Endothelial cell of umbilical vein (primary cell): ENCODE measurements at regions not wholly inside any gene's neighbourhood (a gene's known extent, or its start where the extent isn't known, plus 50 kb on each side); places are given as distances from the start of the nearest gene placed in this dataset.

ENCODE experiments used
- BruUV-seq: library from RNA; stranded (reverse); fragments of 400-500 nt; replicated peaks from 2 replicates; lab custom pipeline; 2021; lab: Mats Ljungman, UMichigan
- CTCF ChIA-PET: fragments of 300-600, 350-600 bp; sonication (Branson Sonifier 250); formaldehyde crosslinking; loops from one replicate; lab custom pipeline; 2021; ENCODE audit warnings: antibody characterized with exemption, inconsistent platforms; lab: Charles Lee
- POLR2A ChIA-PET: fragments of 300-600, 350-600 bp; sonication (Branson Sonifier 250); formaldehyde crosslinking; loops from one replicate; lab custom pipeline; 2021; ENCODE audit warnings: antibody characterized with exemption, inconsistent platforms; lab: Charles Lee
- DNase-seq: peaks from one replicate; pipeline ENCODE4 v3.0.0-alpha.2; 2011; ENCODE audit warnings: low read depth, low spot score
- FAIRE-seq: peaks from 2 replicates; lab custom pipeline; 2011; peaks lifted over from hg19 to GRCh38; lab: Jason Lieb, UNC
- H2AFZ ChIP-seq: 2 replicates; pipeline ENCODE4 v1.6.0; 2012; ENCODE audit warnings: low read depth, low read length, control low read depth, inconsistent platforms
- H3K27ac ChIP-seq: 2 replicates; pipeline ENCODE4 v1.5.1; 2011; ENCODE audit warnings: low read depth, mild to moderate bottlenecking, control low read depth, low read length, moderate library complexity; ENCODE audit not compliant: insufficient read depth
- H3K27me3 ChIP-seq, 2 experiments: 2 replicates each; pipeline versions ENCODE4 v1.6.0 to v1.6.1; 2011; ENCODE audit warnings: low read length in 2 of 2, mixed read lengths in 1 of 2; ENCODE audit not compliant: control insufficient read depth in 2 of 2, insufficient read depth in 2 of 2
- H3K36me3 ChIP-seq, 2 experiments: 2 replicates in 1 of 2; 3 replicates in 1 of 2; pipeline ENCODE4 v1.5.1; 2011; ENCODE audit warnings: low read length in 2 of 2, mild to moderate bottlenecking in 1 of 2, moderate library complexity in 1 of 2; ENCODE audit not compliant: control insufficient read depth in 2 of 2, insufficient read depth in 2 of 2; ENCODE audit errors: extremely low read depth in 1 of 2
- H3K4me1 ChIP-seq: 3 replicates; pipeline ENCODE4 v1.5.1; 2011; ENCODE audit warnings: mild to moderate bottlenecking, low read length; ENCODE audit not compliant: control insufficient read depth, insufficient read depth; ENCODE audit errors: extremely low read depth
- H3K4me2 ChIP-seq: 2 replicates; pipeline ENCODE4 v1.6.1; 2011; ENCODE audit warnings: low read length, control low read depth, mixed read lengths; ENCODE audit not compliant: insufficient read depth
- H3K4me3 ChIP-seq, 3 experiments: fragments of 200-600 bp in 1 of 3; sonication (generic), shearing (Covaris generic) in 1 of 3; replicated peaks in 1 of 3; 2 replicates each; pipeline ENCODE4 v1.5.1; 2011 to 2016; ENCODE audit warnings: control low read depth in 3 of 3, low read length in 3 of 3, mild to moderate bottlenecking in 2 of 3, inconsistent platforms in 1 of 3, low read depth in 1 of 3, moderate library complexity in 1 of 3; ENCODE audit not compliant: insufficient read depth in 1 of 3
- H3K79me2 ChIP-seq: 2 replicates; pipeline ENCODE4 v1.6.0; 2012; ENCODE audit warnings: low read length, inconsistent platforms; ENCODE audit not compliant: control insufficient read depth, insufficient read depth
- H3K9ac ChIP-seq: replicated peaks from 2 replicates; pipeline ENCODE3; 2011; ENCODE audit warnings: low read length, control low read depth; ENCODE audit not compliant: insufficient read depth; ENCODE audit errors: extremely low read depth
- H3K9me1 ChIP-seq: replicated peaks from 3 replicates; pipeline ENCODE4 v1.6.0; 2011; ENCODE audit warnings: mild to moderate bottlenecking, low read length; ENCODE audit not compliant: control insufficient read depth, insufficient read depth; ENCODE audit errors: extremely low read depth
- H3K9me3 ChIP-seq: replicated peaks from 2 replicates; pipeline ENCODE4 v1.5.1; 2012; ENCODE audit warnings: low read length, inconsistent platforms; ENCODE audit not compliant: control insufficient read depth, insufficient read depth
- H4K20me1 ChIP-seq: replicated peaks from 2 replicates; pipeline ENCODE3; 2011; ENCODE audit warnings: mild to moderate bottlenecking, low read length; ENCODE audit not compliant: control insufficient read depth, insufficient read depth; ENCODE audit errors: extremely low read depth
- CTCF ChIP-seq, 2 donors: IDR thresholded peaks; 1 replicate in 1 of 2; 2 replicates in 1 of 2; pipeline ENCODE4 v1.5.1; 2011; ENCODE audit warnings: low read length in 2 of 2, mild to moderate bottlenecking in 2 of 2, moderate library complexity in 2 of 2, control low read depth in 1 of 2, inconsistent platforms in 1 of 2, low read depth in 1 of 2; ENCODE audit not compliant: insufficient read depth in 1 of 2; ENCODE audit errors: extremely low read depth in 1 of 2
- EZH2 ChIP-seq: IDR thresholded peaks from 2 replicates; pipeline ENCODE4 v1.6.1; 2012; ENCODE audit warnings: borderline replicate concordance, low read depth, mild to moderate bottlenecking, moderate library complexity, low read length, inconsistent platforms; ENCODE audit not compliant: severe bottlenecking
- FOS ChIP-seq: IDR thresholded peaks from 2 replicates; pipeline ENCODE4 v1.6.1; 2011; ENCODE audit warnings: mild to moderate bottlenecking, low read length, moderate library complexity, borderline replicate concordance; ENCODE audit not compliant: insufficient read depth
- GATA2 ChIP-seq: IDR thresholded peaks from 2 replicates; pipeline ENCODE4 v1.7.0; 2011; ENCODE audit warnings: low read depth, mild to moderate bottlenecking, moderate library complexity, mixed read lengths, low read length; ENCODE audit not compliant: insufficient read length, insufficient read depth
- JUN ChIP-seq: IDR thresholded peaks from 2 replicates; pipeline ENCODE4 v1.6.1; 2011; ENCODE audit warnings: borderline replicate concordance, low read depth; ENCODE audit not compliant: insufficient read length, insufficient read depth
- MAX ChIP-seq: IDR thresholded peaks from 2 replicates; pipeline ENCODE4 v1.6.1; 2011; ENCODE audit not compliant: insufficient read depth, insufficient read length
- MYC ChIP-seq: IDR thresholded peaks from one replicate; pipeline ENCODE4 v1.6.1; 2011; ENCODE audit warnings: mild to moderate bottlenecking, low read depth, low read length
- POLR2A ChIP-seq: IDR thresholded peaks from 2 replicates; pipeline ENCODE4 v1.6.1; 2012; ENCODE audit warnings: low read depth, mild to moderate bottlenecking, control low read depth, low read length
- POLR2AphosphoS5 ChIP-seq: IDR thresholded peaks from 2 replicates; pipeline ENCODE4 v1.6.1; 2012; ENCODE audit warnings: low read depth, mild to moderate bottlenecking, control low read depth, low read length, moderate library complexity; ENCODE audit not compliant: insufficient read depth
- dilution Hi-C: fragments of 300-500 bp; cut with MboI; formaldehyde crosslinking; loops from one replicate; pipeline ENCODE4 v1.15.0; 2019; ENCODE audit warnings: low sequenced_read_pairs; ENCODE audit not compliant: extremely low pct_ligation_motif_present
- intact Hi-C: fragments of 100-400 bp; cut with micrococcal nuclease; formaldehyde crosslinking; loops from one replicate; pipeline ENCODE4 v1.10.0; 2022

- no peaks in the 10 kb centered on the region for H3K9me3 ChIP-seq
- intact Hi-C loops (loop anchor here (1.0 kb wide), 1 partner anchor 430 kb away; no protein-coding TSS in a partner anchor), dilution Hi-C loops (no loop called here)
- FAIRE-seq (no peak), DNase-seq (no peak)
- no peak overlapping the region for H2AFZ ChIP-seq
- no peaks in the 10 kb centered on the region for H3K9me1 ChIP-seq
- no peak overlapping the region for H3K4me2 ChIP-seq
- ChIA-PET CTCF (no interaction called here), POLR2A (no interaction called here)
- H3K27me3 ChIP-seq: no peaks in the 10 kb centered on the region
- no peaks in the 10 kb centered on the region for H3K4me1 ChIP-seq
- no TSS peak for BruUV-seq
- H3K4me3 ChIP-seq: no peak overlapping the region
- H4K20me1 ChIP-seq: no peaks in the 10 kb centered on the region
- no peak overlapping the region for H3K27ac ChIP-seq
- TF ChIP-seq JUN (no peak), CTCF (IDR thresholded peaks at IDR 0.05; ENCODE audit: extremely low read depth in 1 of 2, insufficient read depth in 1 of 2, low read depth in 1 of 2, low read length in 2 of 2) (no peak), MAX (no peak), FOS (no peak), POLR2AphosphoS5 (no peak), EZH2 (no peak), MYC (no peak), GATA2 (no peak), POLR2A (no peak)
- no peaks in the 10 kb centered on the region for H3K36me3 ChIP-seq
- H3K79me2 ChIP-seq: no peaks in the 10 kb centered on the region
- no peak overlapping the region for H3K9ac ChIP-seq
These were observed 531.1 kb downstream of the RASEF start for GRCh38 chr9:82531795-82532194.
